CD14-positive monocyte (primary cell): ENCODE measurements at regions not wholly inside any gene's neighbourhood (a gene's known extent, or its start where the extent isn't known, plus 50 kb on each side); places are given as distances from the start of the nearest gene placed in this dataset.

ENCODE experiments used
- DNase-seq, 3 donors: peaks; one replicate each; pipeline ENCODE4 v3.0.0-alpha.2; 2011 to 2022
- H2AFZ ChIP-seq: 2 replicates; pipeline ENCODE4 v1.6.0; 2012; ENCODE audit warnings: mild to moderate bottlenecking, low read depth, low read length, inconsistent platforms; ENCODE audit not compliant: insufficient read depth, poor library complexity, severe bottlenecking
- H3K27ac ChIP-seq, 2 donors: 1 replicate in 1 of 2; 2 replicates in 1 of 2; pipeline ENCODE4 v1.5.1; 2012 to 2013; ENCODE audit warnings: low read length in 2 of 2, control low read depth in 1 of 2, inconsistent platforms in 1 of 2, low read depth in 1 of 2, mild to moderate bottlenecking in 1 of 2
- H3K27me3 ChIP-seq, 2 donors: one replicate each; pipeline versions ENCODE4 v1.6.0 to v1.6.1; 2011 to 2013; ENCODE audit warnings: low read length in 2 of 2; ENCODE audit not compliant: control insufficient read depth in 2 of 2, insufficient read depth in 2 of 2
- H3K36me3 ChIP-seq, 2 donors: replicated peaks in 1 of 2; 1 replicate in 1 of 2; 2 replicates in 1 of 2; pipeline versions ENCODE4 v1.5.1 to v1.6.1; 2012 to 2013; ENCODE audit warnings: low read length in 2 of 2, control low read depth in 1 of 2, inconsistent platforms in 1 of 2, mild to moderate bottlenecking in 1 of 2; ENCODE audit not compliant: insufficient read depth in 2 of 2, control insufficient read depth in 1 of 2
- H3K4me1 ChIP-seq, 2 donors: 1 replicate in 1 of 2; 2 replicates in 1 of 2; pipeline versions ENCODE4 v1.5.1 to v1.6.1; 2012 to 2013; ENCODE audit warnings: low read length in 2 of 2, control low read depth in 1 of 2, inconsistent platforms in 1 of 2, mild to moderate bottlenecking in 1 of 2, moderate library complexity in 1 of 2; ENCODE audit not compliant: insufficient read depth in 2 of 2, control insufficient read depth in 1 of 2
- H3K4me2 ChIP-seq: replicated peaks from 2 replicates; pipeline ENCODE3; 2012; ENCODE audit warnings: low read length, moderate library complexity, mild to moderate bottlenecking; ENCODE audit not compliant: poor library complexity, severe bottlenecking; ENCODE audit errors: extremely low read depth
- H3K4me3 ChIP-seq, 3 experiments: fragments of 200-600 bp in 1 of 3; sonication (generic) in 1 of 3; replicated peaks in 1 of 3; 1 replicate in 2 of 3; 2 replicates in 1 of 3; pipeline ENCODE4 v1.5.1; 2011 to 2013; ENCODE audit warnings: low read length in 3 of 3, mild to moderate bottlenecking in 3 of 3, control low read depth in 2 of 3, low read depth in 2 of 3, inconsistent platforms in 1 of 3, moderate library complexity in 1 of 3
- H3K79me2 ChIP-seq: 2 replicates; pipeline ENCODE4 v1.6.0; 2012; ENCODE audit warnings: mild to moderate bottlenecking, control low read depth, inconsistent platforms, low read length, moderate library complexity; ENCODE audit not compliant: insufficient read depth
- H3K9ac ChIP-seq: 2 replicates; pipeline ENCODE4 v1.6.0; 2017; ENCODE audit warnings: low read length, mild to moderate bottlenecking; ENCODE audit not compliant: insufficient read depth, poor library complexity, severe bottlenecking
- H3K9me3 ChIP-seq, 2 donors: replicated peaks in 1 of 2; 1 replicate in 1 of 2; 2 replicates in 1 of 2; pipeline versions ENCODE4 v1.5.1 to v1.6.1; 2012 to 2013; ENCODE audit warnings: low read length in 2 of 2, control low read depth in 1 of 2; ENCODE audit not compliant: control insufficient read depth in 1 of 2, insufficient read depth in 1 of 2
- H4K20me1 ChIP-seq: 2 replicates; pipeline ENCODE4 v1.6.0; 2012; ENCODE audit warnings: mild to moderate bottlenecking, low read length, control low read depth, moderate library complexity; ENCODE audit not compliant: insufficient read depth
- H3K27ac Mint-ChIP-seq, 7 donors: one replicate each; pipeline ENCODE4 v1.8.0; 2020; ENCODE audit warnings: mild to moderate bottlenecking in 7 of 7, mixed read lengths in 7 of 7, moderate library complexity in 6 of 7, inconsistent platforms in 2 of 7
- H3K27me3 Mint-ChIP-seq, 3 donors: one replicate each; pipeline ENCODE4 v1.8.0; 2021 to 2022; ENCODE audit warnings: low read depth in 3 of 3, mild to moderate bottlenecking in 3 of 3, mixed read lengths in 3 of 3, moderate library complexity in 3 of 3, inconsistent platforms in 1 of 3
- H3K36me3 Mint-ChIP-seq, 2 donors: one replicate each; pipeline ENCODE4 v1.8.0; 2020; ENCODE audit warnings: mixed read lengths in 2 of 2, inconsistent platforms in 1 of 2, mild to moderate bottlenecking in 1 of 2
- H3K4me1 Mint-ChIP-seq: one replicate; pipeline ENCODE4 v1.8.0; 2020; ENCODE audit warnings: mild to moderate bottlenecking, mixed read lengths
- H3K4me3 Mint-ChIP-seq, 2 donors: one replicate each; pipeline ENCODE4 v1.8.0; 2020; ENCODE audit warnings: mild to moderate bottlenecking in 2 of 2, mixed read lengths in 2 of 2, moderate library complexity in 1 of 2
- H3K9me3 Mint-ChIP-seq, 7 donors: one replicate each; pipeline ENCODE4 v1.8.0; 2020 to 2022; ENCODE audit warnings: mixed read lengths in 7 of 7, mild to moderate bottlenecking in 6 of 7, moderate library complexity in 6 of 7, inconsistent platforms in 2 of 7
- CTCF ChIP-seq: fragments of 200-600 bp; IDR thresholded peaks from one replicate; pipeline ENCODE4 v1.8.0; 2022; ENCODE audit warnings: antibody characterized with exemption, mild to moderate bottlenecking
- WGBS: methylation state at CpG from one replicate; pipeline ENCODE4 v1.1.5; 2013; ENCODE audit warnings: missing lambda C conversion rate; ENCODE audit not compliant: insufficient coverage; 5-methylcytosine and 5-hydroxymethylcytosine counted together
- intact Hi-C, 2 donors: fragments of 100-400 bp; cut with micrococcal nuclease; formaldehyde crosslinking; loops; one replicate each; pipeline versions ENCODE4 v1.15.0 to v1.15.1; 2023

DNA sequence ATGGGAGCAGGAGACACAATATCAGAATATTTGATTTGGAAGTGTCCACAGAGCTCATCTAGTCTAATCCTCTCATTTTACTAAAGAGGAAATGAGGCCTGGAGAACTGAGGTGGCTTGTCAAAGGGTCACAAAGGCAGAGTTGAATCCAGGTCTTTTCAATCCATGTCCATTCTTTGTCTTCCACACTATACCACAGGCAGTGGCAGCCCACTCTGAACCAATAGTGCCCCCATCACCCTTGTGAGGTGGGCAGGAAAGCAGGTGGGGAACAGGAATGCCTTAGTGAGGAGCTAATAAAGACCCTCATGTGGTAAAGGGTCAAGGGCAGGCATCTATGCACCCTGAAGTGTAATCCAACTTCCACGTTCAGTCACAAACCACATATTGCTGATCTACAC lies 134.8 kb upstream of the EGLN3 start:
- no peak overlapping the region for H3K27ac Mint-ChIP-seq
- Histone ChIP-seq H3K27me3 (no peaks in the 10 kb centered on the region), H3K27ac (no peak overlapping the region), H3K36me3 (no peaks in the 10 kb centered on the region), H3K9ac (no peak overlapping the region), H3K4me2 (no peak overlapping the region), H3K4me1 (no peaks in the 10 kb centered on the region), H4K20me1 (no peaks in the 10 kb centered on the region), H3K4me3 (no peak overlapping the region), H2AFZ (no peak overlapping the region), H3K79me2 (no peaks in the 10 kb centered on the region), H3K9me3 (no peaks in the 10 kb centered on the region)
- no CpG with 5 or more reads among the region's 1 CpG for WGBS
- H3K4me1 Mint-ChIP-seq: no peaks in the 10 kb centered on the region
- peaks cover 0 to 11% (median 5%) of the 10 kb centered on the region in 7 donors for H3K9me3 Mint-ChIP-seq
- H3K4me3 Mint-ChIP-seq: no peak overlapping the region
- intact Hi-C loops: no loop called here
- DNase-seq: no peak
- peaks cover 0 to 11% (median 3%) of the 10 kb centered on the region in 3 donors for H3K27me3 Mint-ChIP-seq
- TF ChIP-seq CTCF: no peak
- no peaks in the 10 kb centered on the region for H3K36me3 Mint-ChIP-seq

DNA sequence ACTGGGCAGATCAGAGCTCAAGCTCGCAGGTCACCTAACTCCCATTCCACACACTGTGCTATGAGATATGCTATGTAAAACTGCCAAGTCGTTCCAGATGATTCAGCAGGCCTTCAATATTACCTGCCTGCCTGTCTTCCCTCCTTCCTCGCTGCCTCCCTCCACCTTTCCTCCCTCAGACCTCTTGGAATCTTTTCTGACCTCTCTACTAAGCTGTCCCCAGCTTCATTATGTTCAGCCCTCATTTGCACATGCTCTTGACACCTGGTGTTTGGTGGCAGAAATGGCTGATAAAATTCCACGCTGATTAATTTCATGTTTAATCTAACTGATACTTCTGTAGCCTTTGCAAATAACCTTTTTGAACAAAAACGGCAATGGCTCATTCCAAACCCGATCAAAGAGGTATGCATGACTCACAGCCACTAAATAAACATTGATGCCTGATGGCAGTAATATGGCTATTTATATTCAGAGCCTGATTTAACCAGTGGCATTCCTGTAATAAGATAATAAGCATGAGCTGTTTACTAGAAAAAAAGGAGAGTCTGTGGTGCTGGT lies 130.8 kb upstream of the EGLN3 start:
- WGBS: no CpG with 5 or more reads among the region's 6 CpGs
- no peak overlapping the region for H3K4me3 Mint-ChIP-seq
- H3K27ac ChIP-seq: no peak overlapping the region
- H3K4me3 ChIP-seq: no peak overlapping the region
- H3K36me3 ChIP-seq: no peaks in the 10 kb centered on the region
- H3K4me1 Mint-ChIP-seq: peaks cover 11% of the 10 kb centered on the region
- no peaks in the 10 kb centered on the region for H4K20me1 ChIP-seq
- intact Hi-C loops: no loop called here
- H3K9me3 Mint-ChIP-seq: peaks cover 0 to 2% (median 0%) of the 10 kb centered on the region in 7 donors
- no peak overlapping the region for H2AFZ ChIP-seq
- H3K79me2 ChIP-seq: no peaks in the 10 kb centered on the region
- H3K27me3 ChIP-seq: no peaks in the 10 kb centered on the region
- peaks cover 0 to 8% (median 4%) of the 10 kb centered on the region in 3 donors for H3K27me3 Mint-ChIP-seq
- H3K27ac Mint-ChIP-seq: no peak overlapping the region
- H3K4me1 ChIP-seq: peaks cover 8 to 13% of the 10 kb centered on the region in 2 donors
- no peak for DNase-seq
- H3K4me2 ChIP-seq: no peak overlapping the region
- no peaks in the 10 kb centered on the region for H3K9me3 ChIP-seq
- TF ChIP-seq CTCF: no peak
- no peaks in the 10 kb centered on the region for H3K36me3 Mint-ChIP-seq
- no peak overlapping the region for H3K9ac ChIP-seq
